ENCODE measurements at regions not wholly inside any gene's neighbourhood (a gene's known extent, or its start where the extent isn't known, plus 50 kb on each side); places are given as distances from the start of the nearest gene placed in this dataset.
"Not testable (repeated sequence)": the region's sequence is repeated elsewhere in the genome, so short reads cannot be mapped to it uniquely, and the experiment has no call there.

DNA sequence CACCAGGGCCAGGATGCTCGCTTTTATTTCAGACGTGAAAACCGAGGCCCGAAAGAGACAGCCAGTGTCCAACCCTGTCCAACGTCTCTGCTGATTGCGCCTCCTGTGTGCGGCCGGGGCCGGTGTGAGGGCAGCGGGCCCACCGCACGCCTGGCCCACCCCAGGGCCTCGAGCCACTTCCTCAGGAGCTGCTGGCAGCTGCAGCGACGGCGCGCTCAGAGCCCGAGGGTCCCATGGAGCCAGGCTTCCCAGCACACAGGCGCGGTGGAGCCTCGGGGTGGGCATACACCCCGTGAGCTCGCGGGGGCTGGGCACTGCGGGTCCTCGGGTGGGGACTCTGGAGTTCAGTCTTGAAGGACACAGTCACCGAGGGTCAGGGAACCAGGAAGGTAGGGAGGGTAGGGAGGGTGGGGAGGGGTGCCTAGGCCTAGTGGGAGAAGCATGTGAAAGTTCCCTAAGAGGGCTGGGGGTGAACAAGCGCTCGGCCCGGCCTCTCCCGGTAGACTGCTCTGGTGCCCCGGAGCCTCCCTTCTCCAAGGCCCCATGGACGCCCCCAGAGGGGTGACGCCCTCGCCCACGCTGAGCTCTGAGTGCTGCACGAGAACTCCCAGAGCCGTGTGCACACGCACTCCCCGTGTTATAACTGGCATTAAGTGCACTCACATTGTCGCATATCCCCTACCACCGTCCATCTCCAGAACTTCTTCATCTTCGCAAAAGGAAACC, 1547.2 kb downstream of the RPIA start:
- not testable (repeated sequence) for DNase-seq

- not testable (repeated sequence) for DNase-seq
Observed at GRCh38 chr2:90239769-90240168, 1548.3 kb downstream of the RPIA start.

DNA sequence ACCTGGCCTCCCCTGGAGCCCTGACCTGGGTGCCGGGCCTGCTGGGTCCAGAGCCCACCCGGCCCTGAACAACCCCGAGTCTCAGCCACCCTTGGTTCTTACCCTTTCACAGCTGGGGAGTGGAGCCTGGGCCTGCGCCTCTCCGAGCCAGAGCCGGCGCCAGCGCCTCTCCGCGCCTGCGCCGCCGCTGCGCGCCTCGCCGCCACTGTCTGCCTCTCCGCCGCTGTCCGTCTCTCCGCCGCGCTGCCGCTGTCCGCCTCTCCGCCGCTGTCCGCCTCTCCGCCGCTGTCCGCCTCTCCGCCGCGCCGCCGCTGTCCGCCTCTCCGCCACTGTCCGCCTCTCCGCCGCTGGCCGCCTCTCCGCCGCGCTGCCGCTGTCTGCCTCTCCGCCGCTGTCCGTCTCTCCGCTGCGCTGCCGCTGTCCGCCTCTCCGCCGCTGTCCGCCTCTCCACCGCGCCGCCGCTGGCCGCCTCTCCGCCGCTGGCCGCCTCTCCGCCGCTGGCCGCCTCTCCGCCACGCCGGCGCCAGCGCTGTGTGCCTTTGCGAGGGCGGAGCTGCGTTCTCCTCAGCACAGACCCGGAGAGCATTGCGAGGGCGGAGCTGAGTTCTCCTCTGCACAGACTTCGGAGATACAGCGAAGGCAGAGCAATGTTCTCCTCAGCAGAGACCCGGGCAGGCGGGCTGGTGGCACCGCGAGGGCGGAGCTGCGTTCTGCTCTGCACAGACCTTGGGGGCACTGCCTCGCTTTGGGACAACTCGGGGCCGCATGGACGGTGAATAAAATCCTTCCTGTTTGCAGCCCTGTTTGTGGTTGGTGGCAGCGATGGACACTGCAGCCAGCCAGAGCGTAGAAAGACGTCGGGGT, 1553.7 kb downstream of the RPIA start:
- DNase-seq, result not testable (repeated sequence)

DNA sequence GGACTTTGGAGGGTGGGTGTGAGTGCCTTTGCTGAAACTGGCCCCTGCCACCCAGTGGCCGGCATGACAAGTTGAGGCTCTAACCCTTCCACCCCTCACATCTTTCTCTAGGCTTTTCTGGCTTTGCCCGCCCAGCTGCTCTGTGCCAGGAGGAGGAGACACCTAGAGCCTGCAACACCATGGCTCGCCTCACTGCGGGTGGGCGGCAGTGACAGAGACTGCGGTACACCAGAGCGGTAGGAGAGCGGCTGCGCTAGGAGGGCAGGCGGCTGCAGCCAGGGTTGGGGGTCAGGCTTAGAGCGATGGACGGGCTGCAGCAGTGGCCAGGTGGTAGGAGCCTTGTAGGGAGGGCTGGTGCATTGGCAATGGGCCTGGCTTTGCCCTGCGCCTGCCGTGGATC, 1556.9 kb downstream of the RPIA start:
- not testable (repeated sequence) for DNase-seq

DNA sequence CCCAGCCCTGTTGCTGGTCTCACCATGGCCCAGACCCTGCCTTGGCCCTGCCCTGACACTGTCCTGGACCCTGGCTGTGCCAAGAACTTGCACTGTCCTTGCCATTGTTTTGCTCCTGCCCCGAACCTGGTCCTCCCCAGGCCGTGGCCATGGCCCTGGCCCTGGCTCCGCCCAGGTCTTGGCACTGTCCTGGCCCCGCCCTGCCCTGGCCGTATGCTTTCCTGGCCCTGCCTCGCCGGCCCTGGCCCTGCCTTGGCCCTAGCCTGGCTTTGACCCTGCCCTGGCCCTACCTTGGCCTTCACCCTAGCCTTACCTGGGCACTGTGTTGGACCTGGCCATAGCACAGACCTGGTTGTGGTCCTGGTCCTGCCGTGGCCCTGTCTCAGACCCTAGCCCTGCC, 1558.9 kb downstream of the RPIA start:
- DNase-seq, result not testable (repeated sequence)

DNA sequence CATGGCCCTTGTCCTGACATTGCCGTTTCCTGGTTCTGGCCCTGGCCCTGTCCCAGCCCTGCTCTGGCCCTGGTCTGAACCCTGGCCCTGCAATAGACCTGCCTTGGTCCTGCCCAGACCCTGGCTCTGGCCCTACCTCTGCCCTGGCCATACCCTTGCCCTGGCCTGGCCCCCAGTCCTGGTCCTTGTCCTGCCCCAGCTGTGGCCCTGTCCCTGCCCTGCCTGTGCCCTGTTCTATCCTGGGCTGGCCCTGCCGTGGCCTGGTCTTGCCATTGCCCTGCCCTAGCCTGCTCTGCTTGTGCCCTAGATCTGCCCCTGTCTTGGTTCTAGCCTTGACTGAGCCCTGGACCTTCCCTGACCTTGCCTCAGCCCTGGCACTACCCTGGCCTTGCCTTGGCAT, 1560.1 kb downstream of the RPIA start:
- not testable (repeated sequence) for DNase-seq

DNA sequence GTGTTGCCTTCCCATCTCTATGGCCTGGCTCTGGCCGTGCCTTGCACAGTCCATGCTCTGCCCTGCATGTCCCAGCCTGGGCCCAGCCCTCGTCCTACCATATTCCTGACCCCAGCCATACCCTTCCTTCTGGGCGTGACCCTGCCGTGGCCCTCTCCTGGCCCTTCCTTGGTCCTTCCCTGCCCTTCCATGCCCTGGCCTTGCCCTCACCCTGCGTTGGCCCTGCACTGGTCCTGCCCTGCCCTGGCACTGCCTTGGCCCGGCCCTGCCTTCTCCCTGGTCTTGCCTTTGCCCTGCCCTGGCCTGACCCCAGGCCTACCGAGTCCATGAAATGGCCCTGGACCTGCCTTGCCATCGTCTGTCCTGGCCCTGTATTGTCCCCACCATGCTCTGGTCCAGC, 1561.8 kb downstream of the RPIA start:
- not testable (repeated sequence) for DNase-seq

GRCh38 chr2:90266888-90267287, 1575.4 kb downstream of the RPIA start:
- not testable (repeated sequence) for DNase-seq

DNA sequence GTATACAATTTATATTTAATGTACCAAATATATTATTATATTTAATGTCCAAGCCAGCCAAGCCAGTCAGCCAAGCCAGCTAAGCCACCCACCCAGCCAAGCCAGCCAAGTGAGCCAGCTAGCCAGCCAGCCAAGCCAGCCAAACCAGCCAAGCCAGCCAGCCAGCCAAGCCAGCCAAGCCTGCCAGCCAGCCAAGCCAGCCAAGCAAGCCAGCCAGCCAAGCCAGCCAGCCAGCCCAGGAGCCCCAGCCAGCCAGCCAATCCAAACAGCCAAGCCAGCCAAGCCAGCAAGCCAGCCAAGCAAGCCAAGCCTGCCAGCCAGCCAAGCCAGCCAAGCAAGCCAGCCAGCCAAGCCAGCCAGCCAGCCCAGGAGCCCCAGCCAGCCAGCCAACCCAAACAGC, 1596.3 kb downstream of the RPIA start:
- DNase-seq, result not testable (repeated sequence)

DNA sequence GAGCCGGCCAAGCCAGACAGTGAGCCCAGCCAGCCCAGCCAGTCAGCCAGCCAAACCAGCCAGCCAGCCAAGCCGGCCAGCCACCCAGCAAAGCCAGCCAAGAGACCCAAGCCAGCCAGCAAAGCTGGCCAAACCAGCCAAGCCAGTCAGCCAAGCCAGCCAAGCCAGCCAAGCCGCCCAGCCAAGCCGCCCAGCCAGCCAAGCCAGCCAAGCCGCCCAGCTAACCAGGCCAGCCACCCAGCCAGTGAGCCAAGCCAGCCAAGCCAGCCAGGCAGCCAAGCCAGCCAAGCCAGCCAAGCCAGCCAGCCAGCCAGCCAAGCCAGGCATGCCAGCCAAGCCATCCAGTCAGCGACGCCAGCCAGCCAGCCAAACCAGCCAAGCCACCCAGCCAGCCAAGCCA, 1596.9 kb downstream of the RPIA start:
- not testable (repeated sequence) for DNase-seq

- not testable (repeated sequence) for DNase-seq
Observed at GRCh38 chr2:90289291-90289980, 1598.0 kb downstream of the RPIA start.

- not testable (repeated sequence) for DNase-seq
Observed at GRCh38 chr2:90290701-90291100, 1599.2 kb downstream of the RPIA start.

GRCh38 chr2:90291168-90291883, 1599.9 kb downstream of the RPIA start:
- not testable (repeated sequence) for DNase-seq

DNA sequence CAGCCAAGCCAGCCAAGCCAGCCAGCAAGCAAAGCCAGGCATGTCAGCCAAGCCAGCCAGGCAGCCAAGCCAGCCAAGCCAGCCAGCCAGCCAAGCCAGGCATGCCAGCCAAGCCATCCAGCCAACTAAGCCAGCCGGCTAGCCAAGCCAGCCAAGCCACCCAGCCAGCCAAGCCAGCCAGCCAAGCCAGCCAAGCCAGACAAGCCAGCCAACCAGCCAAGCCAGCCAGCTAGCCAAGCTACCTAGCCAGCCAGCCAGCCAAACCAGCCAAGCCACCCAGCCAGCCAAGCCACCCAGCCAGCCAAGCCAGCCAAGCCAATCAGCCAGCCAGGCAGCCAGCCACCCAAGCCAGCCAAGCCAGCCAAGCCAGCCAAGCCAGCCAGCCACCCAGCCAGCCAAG, 1600.5 kb downstream of the RPIA start:
- not testable (repeated sequence) for DNase-seq

GRCh38 chr2:90292451-90292850, 1601.0 kb downstream of the RPIA start:
- DNase-seq, result not testable (repeated sequence)

GRCh38 chr2:90293224-90293623, 1601.8 kb downstream of the RPIA start:
- not testable (repeated sequence) for DNase-seq

GRCh38 chr2:90293806-90294205, 1602.3 kb downstream of the RPIA start:
- not testable (repeated sequence) for DNase-seq

DNA sequence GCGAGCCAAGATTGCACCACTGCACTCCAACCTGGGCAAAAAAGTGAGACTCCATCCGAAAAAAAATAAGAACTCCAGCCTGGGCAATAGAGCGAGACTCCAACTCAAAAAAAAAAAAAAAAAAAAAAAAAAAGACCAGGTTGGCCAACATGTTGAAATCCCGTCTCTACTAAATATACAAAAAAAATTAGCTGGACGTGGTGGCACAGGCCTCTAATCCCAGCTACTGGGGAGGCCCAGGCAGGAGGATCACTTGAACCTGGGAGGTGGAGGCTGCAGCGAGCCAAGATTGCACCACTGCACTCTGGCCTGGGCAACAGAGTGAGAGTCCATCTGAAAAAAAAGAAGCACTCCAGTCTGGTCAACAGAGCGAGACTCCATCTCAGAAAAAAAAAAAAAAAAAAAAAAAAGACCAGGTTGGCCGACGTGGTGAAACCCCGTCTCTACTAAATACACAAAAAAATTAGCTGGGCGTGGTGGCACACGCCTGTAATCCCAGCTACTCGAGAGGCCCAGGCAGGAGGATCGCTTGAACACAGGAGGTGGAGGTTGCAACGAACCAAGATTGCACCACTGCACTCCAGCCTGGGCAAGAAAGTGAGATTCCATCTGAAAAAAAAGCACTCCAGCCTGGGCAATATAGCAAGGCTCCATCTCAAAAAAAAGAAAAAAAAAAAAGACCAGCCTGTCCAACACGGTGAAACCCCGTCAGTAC, 1603.7 kb downstream of the RPIA start:
- DNase-seq, result not testable (repeated sequence)

GRCh38 chr2:90296484-90296777, 1605.0 kb downstream of the RPIA start:
- not testable (repeated sequence) for DNase-seq

DNA sequence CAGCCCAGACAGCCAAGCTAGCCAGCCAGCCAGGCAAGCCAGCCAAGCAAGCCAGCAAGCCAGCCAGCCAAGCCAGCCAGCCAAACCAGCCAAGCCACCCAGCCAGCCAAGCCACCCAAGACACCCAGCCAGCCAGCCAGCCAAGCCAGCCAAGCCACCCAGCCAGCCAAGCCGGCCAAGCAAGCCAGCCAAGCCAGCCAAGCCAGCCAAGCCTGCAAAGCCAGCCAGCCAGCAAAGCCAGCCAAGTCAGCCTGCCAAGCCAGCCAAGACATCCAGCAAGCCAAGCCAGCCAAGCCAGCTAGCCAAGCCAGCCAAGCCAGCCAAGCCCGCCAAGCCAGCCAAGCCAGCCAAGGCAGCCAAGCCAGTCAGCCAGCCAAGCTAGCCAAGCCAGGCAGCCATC, 1606.2 kb downstream of the RPIA start:
- not testable (repeated sequence) for DNase-seq

- not testable (repeated sequence) for DNase-seq
Observed at GRCh38 chr2:90298126-90298755, 1606.8 kb downstream of the RPIA start.

GRCh38 chr2:90298983-90299382, 1607.5 kb downstream of the RPIA start:
- not testable (repeated sequence) for DNase-seq

All from OCI-M1 (cell line).